ENCODE measurements at regions not wholly inside any gene's neighbourhood (a gene's known extent, or its start where the extent isn't known, plus 50 kb on each side); places are given as distances from the start of the nearest gene placed in this dataset.

DNA sequence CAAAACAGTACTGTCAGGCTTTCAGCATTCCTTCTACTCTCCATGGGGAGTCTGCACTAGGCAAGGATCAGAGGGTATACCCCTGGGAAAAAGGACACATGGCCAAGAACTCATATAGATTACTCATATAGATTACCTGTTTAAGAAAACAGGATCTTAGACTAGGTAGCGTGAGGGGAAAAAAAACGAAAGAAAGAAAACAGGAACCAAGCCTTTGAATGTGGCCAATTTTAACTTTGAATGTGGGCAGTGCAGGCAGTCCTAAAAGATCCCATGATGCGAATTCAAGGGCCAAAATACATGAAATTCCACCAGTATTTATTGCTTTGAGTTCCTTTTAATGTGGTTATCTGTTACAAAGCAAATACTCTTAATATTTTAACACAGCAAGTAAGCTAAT, 108.6 kb upstream of the TAC1 start:
- no peak overlapping the region for H3K4me3 ChIP-seq
- no peaks in the 10 kb centered on the region for H3K36me3 ChIP-seq
- TF ChIP-seq, protein P1, sequence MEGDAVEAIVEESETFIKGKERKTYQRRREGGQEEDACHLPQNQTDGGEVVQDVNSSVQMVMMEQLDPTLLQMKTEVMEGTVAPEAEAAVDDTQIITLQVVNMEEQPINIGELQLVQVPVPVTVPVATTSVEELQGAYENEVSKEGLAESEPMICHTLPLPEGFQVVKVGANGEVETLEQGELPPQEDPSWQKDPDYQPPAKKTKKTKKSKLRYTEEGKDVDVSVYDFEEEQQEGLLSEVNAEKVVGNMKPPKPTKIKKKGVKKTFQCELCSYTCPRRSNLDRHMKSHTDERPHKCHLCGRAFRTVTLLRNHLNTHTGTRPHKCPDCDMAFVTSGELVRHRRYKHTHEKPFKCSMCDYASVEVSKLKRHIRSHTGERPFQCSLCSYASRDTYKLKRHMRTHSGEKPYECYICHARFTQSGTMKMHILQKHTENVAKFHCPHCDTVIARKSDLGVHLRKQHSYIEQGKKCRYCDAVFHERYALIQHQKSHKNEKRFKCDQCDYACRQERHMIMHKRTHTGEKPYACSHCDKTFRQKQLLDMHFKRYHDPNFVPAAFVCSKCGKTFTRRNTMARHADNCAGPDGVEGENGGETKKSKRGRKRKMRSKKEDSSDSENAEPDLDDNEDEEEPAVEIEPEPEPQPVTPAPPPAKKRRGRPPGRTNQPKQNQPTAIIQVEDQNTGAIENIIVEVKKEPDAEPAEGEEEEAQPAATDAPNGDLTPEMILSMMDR (IDR thresholded peaks at IDR 0.05) = no peak
- TF ChIP-seq POLR2AphosphoS5 (IDR thresholded peaks at IDR 0.05) (no peak), POLR2A (IDR thresholded peaks at IDR 0.05) (no peak)
- H3K27me3 ChIP-seq (replicated peaks; ENCODE audit: insufficient read depth) = no peaks in the 10 kb centered on the region
- intact Hi-C loops (cut with DNase I) = no loop called here
- 44% methylated on average over 3 of the region's 3 CpGs for WGBS
- no peak for DNase-seq (ENCODE audit: low spot score)
- no peaks in the 10 kb centered on the region for H3K9me3 ChIP-seq
- H3K4me1 ChIP-seq (replicated peaks) = no peaks in the 10 kb centered on the region
- H3K27ac ChIP-seq = no peak overlapping the region

DNA sequence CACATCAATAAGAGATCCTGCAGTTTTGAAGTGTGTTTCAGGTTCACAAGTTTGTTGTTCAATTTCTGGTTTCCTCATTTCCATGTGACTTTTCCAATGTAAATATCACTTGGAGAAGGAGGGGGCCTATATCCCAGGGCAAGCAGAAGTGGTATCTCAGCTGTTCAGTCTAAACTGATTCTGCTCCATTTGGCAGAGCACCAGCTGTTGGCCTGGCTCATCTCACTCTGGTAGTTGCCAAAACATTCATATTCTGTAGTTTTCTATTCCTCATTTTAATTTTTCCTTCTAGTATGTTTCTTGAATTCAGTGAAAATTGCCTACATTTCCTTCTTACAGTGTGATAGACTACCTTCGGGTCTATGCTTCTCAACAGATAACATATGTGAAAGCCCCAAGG, 101.8 kb upstream of the TAC1 start:
- H3K27ac ChIP-seq = no peak overlapping the region
- H3K4me3 ChIP-seq = no peak overlapping the region
- intact Hi-C loops (cut with DNase I) = no loop called here
- 88% methylated on average over 1 of the region's 1 CpG for WGBS
- no peaks in the 10 kb centered on the region for H3K4me1 ChIP-seq (replicated peaks)
- no peak for TF ChIP-seq POLR2AphosphoS5 (IDR thresholded peaks at IDR 0.05)
- no peaks in the 10 kb centered on the region for H3K36me3 ChIP-seq
- H3K27me3 ChIP-seq (replicated peaks; ENCODE audit: insufficient read depth) = no peaks in the 10 kb centered on the region
- DNase-seq (ENCODE audit: low spot score) = no peak
- H3K9me3 ChIP-seq = no peaks in the 10 kb centered on the region

DNA sequence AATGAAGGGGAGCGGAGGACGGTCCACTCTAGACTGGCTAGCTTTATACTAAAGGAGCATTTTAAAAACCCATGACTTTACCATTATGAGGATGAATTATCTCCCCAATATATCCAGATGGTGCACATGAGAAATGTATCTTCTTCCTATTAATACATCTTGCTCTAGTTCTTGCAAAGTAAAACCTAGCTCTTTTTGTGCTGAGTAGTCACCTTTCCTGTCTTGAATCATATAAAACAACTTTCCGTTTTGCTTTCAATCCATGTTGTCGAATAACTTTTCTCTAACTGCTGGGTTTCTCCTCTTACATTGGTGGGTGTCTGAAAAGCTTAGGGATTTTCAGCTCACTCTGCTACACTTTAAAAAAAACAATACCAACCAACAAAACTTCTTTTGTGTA, 96.3 kb upstream of the TAC1 start:
- WGBS = 93% methylated on average over 4 of the region's 4 CpGs
- intact Hi-C loops (cut with DNase I) = no loop called here
- no peak overlapping the region for H3K27ac ChIP-seq
- no peaks in the 10 kb centered on the region for H3K4me1 ChIP-seq (replicated peaks)
- H3K4me3 ChIP-seq = no peak overlapping the region
- no peaks in the 10 kb centered on the region for H3K27me3 ChIP-seq (replicated peaks; ENCODE audit: insufficient read depth)
- H3K36me3 ChIP-seq = no peaks in the 10 kb centered on the region
- no peaks in the 10 kb centered on the region for H3K9me3 ChIP-seq
- TF ChIP-seq, protein P1 (IDR thresholded peaks at IDR 0.05) = no peak
- TF ChIP-seq POLR2AphosphoS5 (IDR thresholded peaks at IDR 0.05) (no peak), POLR2A (IDR thresholded peaks at IDR 0.05) (no peak)
- no peak for DNase-seq (ENCODE audit: low spot score)

DNA sequence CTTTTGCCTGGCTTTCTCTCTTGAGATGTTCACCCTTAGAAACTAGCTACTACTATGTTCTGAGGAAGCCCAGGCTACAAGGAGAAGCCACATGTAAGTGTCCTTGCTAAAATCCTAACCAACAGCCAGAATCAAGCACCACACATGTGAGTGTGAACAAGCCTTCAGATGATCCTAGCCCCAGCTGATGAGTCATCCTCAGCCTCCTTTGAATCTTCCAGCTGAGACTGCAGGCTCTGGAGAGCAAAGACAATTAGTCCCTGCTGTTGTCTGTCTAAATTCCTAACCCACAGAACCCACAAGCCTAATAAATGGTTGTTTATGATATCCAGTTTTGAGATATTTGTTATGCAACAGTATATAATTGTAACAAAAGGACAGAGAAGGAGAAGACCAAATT, 92.8 kb upstream of the TAC1 start:
- intact Hi-C loops (cut with DNase I) = no loop called here
- DNase-seq (ENCODE audit: low spot score) = no peak
- TF ChIP-seq POLR2A (IDR thresholded peaks at IDR 0.05) = no peak
- no peak for TF ChIP-seq POLR2AphosphoS5 (IDR thresholded peaks at IDR 0.05)
- TF ChIP-seq, protein P1 (IDR thresholded peaks at IDR 0.05) = no peak
- H3K4me3 ChIP-seq = no peak overlapping the region
- H3K27ac ChIP-seq = no peak overlapping the region
- no peaks in the 10 kb centered on the region for H3K9me3 ChIP-seq
- no peaks in the 10 kb centered on the region for H3K4me1 ChIP-seq (replicated peaks)
- H3K36me3 ChIP-seq = no peaks in the 10 kb centered on the region
- H3K27me3 ChIP-seq (replicated peaks; ENCODE audit: insufficient read depth) = no peaks in the 10 kb centered on the region

DNA sequence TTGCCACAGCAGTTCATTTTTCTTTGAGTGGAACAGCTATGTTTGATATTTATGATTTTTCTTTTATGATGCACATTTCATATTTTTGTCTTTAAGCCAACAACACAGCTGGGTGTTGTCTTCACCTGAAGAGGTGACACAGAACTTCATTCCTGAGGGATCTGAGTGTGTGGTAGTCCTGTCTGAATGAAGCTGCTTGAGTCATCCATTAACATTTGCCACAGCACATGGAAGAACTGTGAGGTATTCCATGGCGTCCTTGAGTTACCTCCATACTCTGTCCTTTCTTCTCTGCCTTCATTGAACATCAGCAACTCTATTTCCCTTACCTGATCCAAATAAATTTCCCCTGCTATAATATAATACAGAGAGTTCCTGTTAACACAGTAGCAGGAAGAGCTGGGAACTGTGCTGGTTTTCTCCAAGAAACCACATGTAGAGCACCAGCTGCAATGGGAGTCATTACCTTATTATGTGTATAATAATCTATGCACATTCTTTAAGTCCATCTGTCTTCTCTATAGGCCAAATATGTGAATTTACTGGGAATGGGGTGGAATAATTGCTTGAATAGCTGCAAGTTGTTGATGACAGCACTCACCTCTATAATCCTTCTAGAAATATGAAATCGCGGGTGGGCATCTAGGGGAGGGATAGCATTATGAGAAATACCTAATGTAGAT, 72.4 kb upstream of the TAC1 start:
- TF ChIP-seq, protein P1 (IDR thresholded peaks at IDR 0.05) = no peak
- no peak for TF ChIP-seq POLR2A (IDR thresholded peaks at IDR 0.05)
- no peak for TF ChIP-seq POLR2AphosphoS5 (IDR thresholded peaks at IDR 0.05)
- intact Hi-C loops (cut with DNase I) = no loop called here

More for the DNA sequence above, 72.4 kb upstream of the TAC1 start:
- H3K9me3 ChIP-seq = no peaks in the 10 kb centered on the region
- no peaks in the 10 kb centered on the region for H3K36me3 ChIP-seq
- H3K4me3 ChIP-seq = no peak overlapping the region
- DNase-seq (ENCODE audit: low spot score) = no peak
- no peaks in the 10 kb centered on the region for H3K27me3 ChIP-seq (replicated peaks; ENCODE audit: insufficient read depth)
- 88% methylated on average over 3 of the region's 3 CpGs for WGBS
- no peak overlapping the region for H3K27ac ChIP-seq
- no peaks in the 10 kb centered on the region for H3K4me1 ChIP-seq (replicated peaks)
